Neural progenitor cell (in vitro differentiated cells): ENCODE measurements at regions not wholly inside any gene's neighbourhood (a gene's known extent, or its start where the extent isn't known, plus 50 kb on each side); places are given as distances from the start of the nearest gene placed in this dataset.

Experiments used
- DNase-seq: peaks from one replicate; pipeline ENCODE4 v3.0.0-alpha.2; 2016; ENCODE audit warnings: low spot score
- H2AFZ ChIP-seq: fragments of 200-600 bp; sonication (generic); replicated peaks from 2 replicates; pipeline ENCODE4 v1.6.1; 2016; ENCODE audit warnings: antibody characterized with exemption
- H3F3A ChIP-seq: fragments of 200-600 bp; sonication (generic); 2 replicates; pipeline ENCODE4 v1.6.1; 2016; ENCODE audit warnings: antibody characterized with exemption, low read depth
- H3K27ac ChIP-seq: fragments of 200-600 bp; sonication (generic); 2 replicates; pipeline ENCODE4 v1.5.1; 2016; ENCODE audit warnings: mild to moderate bottlenecking
- H3K27me3 ChIP-seq: fragments of 200-600 bp; sonication (generic); 2 replicates; pipeline ENCODE4 v1.6.1; 2016; ENCODE audit warnings: mild to moderate bottlenecking, moderate library complexity
- H3K36me3 ChIP-seq: fragments of 200-600 bp; sonication (generic); 2 replicates; pipeline ENCODE4 v1.5.1; 2016
- H3K4me1 ChIP-seq: fragments of 200-600 bp; sonication (generic); 2 replicates; pipeline ENCODE4 v1.6.1; 2016; ENCODE audit warnings: mixed run types
- H3K4me2 ChIP-seq: fragments of 200-600 bp; sonication (generic); 2 replicates; pipeline ENCODE4 v1.6.1; 2016
- H3K4me3 ChIP-seq: fragments of 200-600 bp; sonication (generic); 2 replicates; pipeline ENCODE4 v1.5.1; 2016
- H3K79me2 ChIP-seq: fragments of 200-600 bp; sonication (generic); 2 replicates; pipeline ENCODE4 v1.6.1; 2016; ENCODE audit warnings: low read depth
- H3K9ac ChIP-seq: fragments of 200-600 bp; sonication (generic); 2 replicates; pipeline ENCODE4 v1.6.1; 2016
- H3K9me3 ChIP-seq: fragments of 200-600 bp; sonication (generic); 2 replicates; pipeline ENCODE4 v1.5.1; 2016; ENCODE audit warnings: low read depth
- H4K20me1 ChIP-seq: fragments of 200-600 bp; sonication (generic); 2 replicates; pipeline ENCODE4 v1.6.1; 2016; ENCODE audit warnings: low read depth
- H3K27ac Mint-ChIP-seq: 3 replicates; pipeline ENCODE4 v1.8.0; 2021; ENCODE audit warnings: mixed read lengths
- H3K27me3 Mint-ChIP-seq: 2 replicates; pipeline ENCODE4 v1.8.0; 2022; ENCODE audit warnings: low read depth, mild to moderate bottlenecking, inconsistent platforms, moderate library complexity, mixed read lengths; ENCODE audit not compliant: insufficient read depth
- H3K36me3 Mint-ChIP-seq: 3 replicates; pipeline ENCODE4 v1.8.0; 2021; ENCODE audit warnings: mixed read lengths
- H3K4me1 Mint-ChIP-seq: 3 replicates; pipeline ENCODE4 v1.8.0; 2021; ENCODE audit warnings: mixed read lengths
- H3K4me3 Mint-ChIP-seq: 3 replicates; pipeline ENCODE4 v1.8.0; 2021; ENCODE audit warnings: mild to moderate bottlenecking, moderate library complexity, mixed read lengths
- H3K9me3 Mint-ChIP-seq: 3 replicates; pipeline ENCODE4 v1.8.0; 2020; ENCODE audit warnings: mixed read lengths
- EZH2 ChIP-seq: fragments of 200-600 bp; sonication (generic); IDR thresholded peaks from 2 replicates; pipeline ENCODE4 v1.6.1; 2017; ENCODE audit warnings: antibody characterized with exemption, mild to moderate bottlenecking, moderate library complexity
- EZH2phosphoT487 ChIP-seq: fragments of 200-600 bp; sonication (generic); IDR thresholded peaks from 2 replicates; pipeline ENCODE4 v1.6.1; 2017; ENCODE audit warnings: antibody characterized with exemption
- TF ChIP-seq, protein P1 (sequence below): fragments of 200-600 bp; sonication (generic); IDR thresholded peaks from 2 replicates; pipeline ENCODE4 v1.5.1; 2017; ENCODE audit warnings: antibody characterized with exemption, mild to moderate bottlenecking

- H4K20me1 ChIP-seq = no peaks in the 10 kb centered on the region
- Mint-ChIP-seq H3K27me3 (peaks cover 2% of the 10 kb centered on the region), H3K36me3 (no peaks in the 10 kb centered on the region), H3K27ac (no peak overlapping the region), H3K4me1 (no peaks in the 10 kb centered on the region), H3K9me3 (no peaks in the 10 kb centered on the region), H3K4me3 (no peak overlapping the region)
- H2AFZ ChIP-seq = peak overlapping the region; percentile 80
- H3K4me2 ChIP-seq = no peak overlapping the region
- DNase-seq = no peak
- H3K27ac ChIP-seq = no peak overlapping the region
- no peaks in the 10 kb centered on the region for H3K9me3 ChIP-seq
- H3F3A ChIP-seq = no peaks in the 10 kb centered on the region
- no peaks in the 10 kb centered on the region for H3K79me2 ChIP-seq
- H3K4me1 ChIP-seq = no peaks in the 10 kb centered on the region
- no peaks in the 10 kb centered on the region for H3K27me3 ChIP-seq
- no peaks in the 10 kb centered on the region for H3K36me3 ChIP-seq
- H3K4me3 ChIP-seq = no peak overlapping the region
- TF ChIP-seq EZH2phosphoT487 (no peak), EZH2 (no peak)
- TF ChIP-seq, protein P1, sequence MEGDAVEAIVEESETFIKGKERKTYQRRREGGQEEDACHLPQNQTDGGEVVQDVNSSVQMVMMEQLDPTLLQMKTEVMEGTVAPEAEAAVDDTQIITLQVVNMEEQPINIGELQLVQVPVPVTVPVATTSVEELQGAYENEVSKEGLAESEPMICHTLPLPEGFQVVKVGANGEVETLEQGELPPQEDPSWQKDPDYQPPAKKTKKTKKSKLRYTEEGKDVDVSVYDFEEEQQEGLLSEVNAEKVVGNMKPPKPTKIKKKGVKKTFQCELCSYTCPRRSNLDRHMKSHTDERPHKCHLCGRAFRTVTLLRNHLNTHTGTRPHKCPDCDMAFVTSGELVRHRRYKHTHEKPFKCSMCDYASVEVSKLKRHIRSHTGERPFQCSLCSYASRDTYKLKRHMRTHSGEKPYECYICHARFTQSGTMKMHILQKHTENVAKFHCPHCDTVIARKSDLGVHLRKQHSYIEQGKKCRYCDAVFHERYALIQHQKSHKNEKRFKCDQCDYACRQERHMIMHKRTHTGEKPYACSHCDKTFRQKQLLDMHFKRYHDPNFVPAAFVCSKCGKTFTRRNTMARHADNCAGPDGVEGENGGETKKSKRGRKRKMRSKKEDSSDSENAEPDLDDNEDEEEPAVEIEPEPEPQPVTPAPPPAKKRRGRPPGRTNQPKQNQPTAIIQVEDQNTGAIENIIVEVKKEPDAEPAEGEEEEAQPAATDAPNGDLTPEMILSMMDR = no peak
- no peak overlapping the region for H3K9ac ChIP-seq
Measured at GRCh38 chr13:62040806-62041205, 625.2 kb upstream of the PCDH20 start.

GRCh38 chr13:62040078-62040477, 624.4 kb upstream of the PCDH20 start:
- H3K9me3 Mint-ChIP-seq = no peaks in the 10 kb centered on the region
- H3K9ac ChIP-seq = no peak overlapping the region
- H3K4me3 ChIP-seq = no peak overlapping the region
- no peaks in the 10 kb centered on the region for H3K79me2 ChIP-seq
- H4K20me1 ChIP-seq = no peaks in the 10 kb centered on the region
- no peaks in the 10 kb centered on the region for H3K9me3 ChIP-seq
- H3K4me2 ChIP-seq = no peak overlapping the region
- H3K4me1 ChIP-seq = no peaks in the 10 kb centered on the region
- H2AFZ ChIP-seq = no peak overlapping the region
- H3K4me1 Mint-ChIP-seq = no peaks in the 10 kb centered on the region
- TF ChIP-seq EZH2phosphoT487 = no peak
- TF ChIP-seq, protein P1 = no peak
- H3F3A ChIP-seq = no peaks in the 10 kb centered on the region
- peaks cover 2% of the 10 kb centered on the region for H3K27me3 Mint-ChIP-seq
- H3K27ac ChIP-seq = no peak overlapping the region
- no peaks in the 10 kb centered on the region for H3K36me3 ChIP-seq
- H3K27ac Mint-ChIP-seq = no peak overlapping the region
- no peaks in the 10 kb centered on the region for H3K36me3 Mint-ChIP-seq
- no peak overlapping the region for H3K4me3 Mint-ChIP-seq
- H3K27me3 ChIP-seq = no peaks in the 10 kb centered on the region
- DNase-seq = no peak

- Histone ChIP-seq H3K36me3 (no peaks in the 10 kb centered on the region), H4K20me1 (no peaks in the 10 kb centered on the region), H3F3A (no peaks in the 10 kb centered on the region), H3K4me2 (no peak overlapping the region), H3K9ac (no peak overlapping the region), H3K4me3 (no peak overlapping the region), H3K27ac (no peak overlapping the region), H3K79me2 (no peaks in the 10 kb centered on the region), H2AFZ (no peak overlapping the region), H3K4me1 (no peaks in the 10 kb centered on the region), H3K27me3 (no peaks in the 10 kb centered on the region), H3K9me3 (no peaks in the 10 kb centered on the region)
- no peaks in the 10 kb centered on the region for H3K27me3 Mint-ChIP-seq
- no peaks in the 10 kb centered on the region for H3K36me3 Mint-ChIP-seq
- H3K4me1 Mint-ChIP-seq = peaks cover 9% of the 10 kb centered on the region
- no peak overlapping the region for H3K4me3 Mint-ChIP-seq
- no peaks in the 10 kb centered on the region for H3K9me3 Mint-ChIP-seq
- no peak overlapping the region for H3K27ac Mint-ChIP-seq
- TF ChIP-seq EZH2 (no peak), EZH2phosphoT487 (no peak)
- TF ChIP-seq, protein P1 = no peak
- no peak for DNase-seq
Measured at GRCh38 chr13:62038214-62038613, 622.6 kb upstream of the PCDH20 start.

- H3K4me3 Mint-ChIP-seq = no peak overlapping the region
- H3K4me1 Mint-ChIP-seq = peaks cover 19% of the 10 kb centered on the region
- no peak overlapping the region for H2AFZ ChIP-seq
- H3F3A ChIP-seq = no peaks in the 10 kb centered on the region
- H3K27me3 Mint-ChIP-seq = no peaks in the 10 kb centered on the region
- H3K4me2 ChIP-seq = no peak overlapping the region
- no peaks in the 10 kb centered on the region for H3K9me3 ChIP-seq
- TF ChIP-seq EZH2 (no peak), EZH2phosphoT487 (no peak)
- TF ChIP-seq, protein P1 = no peak
- no peaks in the 10 kb centered on the region for H3K27me3 ChIP-seq
- no peaks in the 10 kb centered on the region for H3K36me3 ChIP-seq
- H3K4me3 ChIP-seq = no peak overlapping the region
- H3K9me3 Mint-ChIP-seq = no peaks in the 10 kb centered on the region
- no peak overlapping the region for H3K27ac Mint-ChIP-seq
- DNase-seq = no peak
- H3K79me2 ChIP-seq = no peaks in the 10 kb centered on the region
- H3K4me1 ChIP-seq = peaks cover 7% of the 10 kb centered on the region
- H4K20me1 ChIP-seq = no peaks in the 10 kb centered on the region
- no peak overlapping the region for H3K9ac ChIP-seq
- H3K27ac ChIP-seq = no peak overlapping the region
- no peaks in the 10 kb centered on the region for H3K36me3 Mint-ChIP-seq
Measured at GRCh38 chr13:62035981-62036380, 620.3 kb upstream of the PCDH20 start.
